HEK293T (cell line): ENCODE measurements at regions not wholly inside any gene's neighbourhood (a gene's known extent, or its start where the extent isn't known, plus 50 kb on each side); places are given as distances from the start of the nearest gene placed in this dataset.

Source experiments
- ARNT ChIP-seq: fragments of 450-650 bp; IDR thresholded peaks from 2 replicates; pipeline ENCODE4 v1.6.1; 2017; ENCODE audit warnings: mild to moderate bottlenecking
- FOXK2 ChIP-seq: fragments of 450-650 bp; IDR thresholded peaks from 2 replicates; pipeline ENCODE4 v1.6.1; 2016; ENCODE audit warnings: mild to moderate bottlenecking
- PKNOX1 ChIP-seq: fragments of 450-650 bp; IDR thresholded peaks from 2 replicates; pipeline ENCODE4 v1.6.1; 2016
- SP1 ChIP-seq: fragments of 450-650 bp; IDR thresholded peaks from 2 replicates; pipeline ENCODE4 v1.6.1; 2017

GRCh38 chr22:48691431-48691851 lies 1136.2 kb downstream of the BRD1 start:
- TF ChIP-seq FOXK2 (no peak), ARNT (no peak), SP1 (no peak), PKNOX1 (no peak)
